K562 (cell line): ENCODE measurements at regions not wholly inside any gene's neighbourhood (a gene's known extent, or its start where the extent isn't known, plus 50 kb on each side); places are given as distances from the start of the nearest gene placed in this dataset.

Experiments
- ATAC-seq: fragments of 200-7000 bp; cut with Tn5 transposase; 3 replicates; pipeline ENCODE4 v1.9.1; 2020; ENCODE audit warnings: moderate library complexity
- BruUV-seq: library from RNA; stranded (reverse); fragments of 400-500 nt; replicated peaks from 2 replicates; lab custom pipeline; 2021; lab: Mats Ljungman, UMichigan
- CTCF ChIA-PET: fragments of 300-600 bp; formaldehyde crosslinking; extraction: SDS; loops from one replicate; lab custom pipeline; 2021; ENCODE audit warnings: low intra/inter-chr PET ratio; lab: Yijun Ruan, JAX
- POLR2A ChIA-PET: fragments of 300-600, 350-650 bp; sonication (Branson Sonifier 250); formaldehyde crosslinking; extraction: SDS; loops from one replicate; lab custom pipeline; 2021; ENCODE audit warnings: antibody characterized with exemption, inconsistent platforms; lab: Yijun Ruan, JAX
- DNase-seq, 4 experiments: peaks; one replicate each; pipeline versions ENCODE4 v3.0.0 to v3.0.0-alpha.2; 2011 to 2018; ENCODE audit warnings: low spot score in 3 of 4, mixed read lengths in 3 of 4; ENCODE audit errors: extremely low read depth in 1 of 4
- FAIRE-seq: peaks from 2 replicates; lab custom pipeline; 2011; peaks lifted over from hg19 to GRCh38; lab: Jason Lieb, UNC
- H2AFZ ChIP-seq: 2 replicates; pipeline ENCODE4 v1.6.0; 2011; ENCODE audit warnings: low read depth, low read length, control low read depth, inconsistent platforms
- H3K27ac ChIP-seq: fragments of 200-600 bp; 3 replicates; pipeline ENCODE4 v1.8.0; 2011; ENCODE audit warnings: low read depth, mild to moderate bottlenecking, control low read depth, inconsistent platforms, low read length, moderate library complexity, mixed read lengths; ENCODE audit errors: extremely low read depth
- H3K27me3 ChIP-seq, 2 experiments: fragments of 300-600 bp in 1 of 2; 2 replicates in 1 of 2; 3 replicates in 1 of 2; pipeline versions ENCODE4 v1.6.0 to v1.8.0; 2011; ENCODE audit warnings: inconsistent platforms in 2 of 2, low read length in 2 of 2, mild to moderate bottlenecking in 1 of 2, mixed read lengths in 1 of 2, moderate library complexity in 1 of 2; ENCODE audit not compliant: control insufficient read depth in 2 of 2, insufficient read depth in 2 of 2
- H3K36me3 ChIP-seq: fragments of 300-600 bp; 3 replicates; pipeline ENCODE4 v1.8.0; 2011; ENCODE audit warnings: mild to moderate bottlenecking, low read length, inconsistent platforms; ENCODE audit not compliant: control insufficient read depth, insufficient read depth
- H3K4me1 ChIP-seq, 2 experiments: fragments of 200-600 bp in 1 of 2; replicated peaks in 1 of 2; 2 replicates in 1 of 2; 3 replicates in 1 of 2; pipeline versions ENCODE4 v1.5.1 to v1.8.0; 2011; ENCODE audit warnings: inconsistent platforms in 2 of 2, low read length in 2 of 2, mild to moderate bottlenecking in 1 of 2, mixed read lengths in 1 of 2, moderate library complexity in 1 of 2; ENCODE audit not compliant: control insufficient read depth in 2 of 2, insufficient read depth in 2 of 2
- H3K4me2 ChIP-seq: 2 replicates; pipeline ENCODE4 v1.6.1; 2011; ENCODE audit warnings: low read length, control low read depth, inconsistent platforms, mixed read lengths; ENCODE audit not compliant: insufficient read depth
- H3K4me3 ChIP-seq: fragments of 200-600 bp; sonication (generic), shearing (Covaris generic); 2 replicates; pipeline ENCODE4 v1.5.1; 2016; ENCODE audit warnings: control low read depth, inconsistent platforms
- H3K79me2 ChIP-seq: fragments of 200-600 bp; 3 replicates; pipeline ENCODE4 v1.8.0; 2011; ENCODE audit warnings: low read length, inconsistent platforms; ENCODE audit not compliant: control insufficient read depth, insufficient read depth
- H3K9ac ChIP-seq, 2 experiments: 2 replicates each; pipeline versions ENCODE4 v1.6.0 to v1.6.1; 2011; ENCODE audit warnings: low read depth in 2 of 2, low read length in 2 of 2, control low read depth in 1 of 2, inconsistent platforms in 1 of 2, mild to moderate bottlenecking in 1 of 2, mixed read lengths in 1 of 2; ENCODE audit not compliant: insufficient read depth in 1 of 2
- H3K9me1 ChIP-seq: one replicate; pipeline ENCODE4 v1.6.0; 2011; ENCODE audit warnings: inconsistent platforms, mild to moderate bottlenecking, low read length, moderate library complexity; ENCODE audit not compliant: control insufficient read depth, insufficient read depth
- H3K9me3 ChIP-seq: replicated peaks from 2 replicates; pipeline ENCODE4 v1.5.1; 2011; ENCODE audit warnings: low read depth, low read length, inconsistent platforms; ENCODE audit not compliant: control insufficient read depth, insufficient read depth
- H4K20me1 ChIP-seq: replicated peaks from 2 replicates; pipeline ENCODE4 v1.6.1; 2011; ENCODE audit warnings: low read length, inconsistent platforms, mixed read lengths; ENCODE audit not compliant: control insufficient read depth, insufficient read depth
- ATF1 ChIP-seq, 2 experiments: fragments of 450-650 bp in 1 of 2; IDR thresholded peaks; 2 replicates each; pipeline ENCODE4 v1.6.1; 2016; ENCODE audit warnings: missing compliant biosample characterization in 1 of 2, missing genetic modification characterization in 1 of 2
- CBX8 ChIP-seq: fragments of 200-600 bp; sonication (generic); IDR thresholded peaks from 2 replicates; pipeline ENCODE4 v1.6.1; 2012; ENCODE audit warnings: borderline replicate concordance, mixed run types, low read depth, mild to moderate bottlenecking, moderate library complexity, mixed read lengths, low read length, control low read depth, inconsistent platforms; ENCODE audit not compliant: poor library complexity, severe bottlenecking; ENCODE audit errors: extremely low read depth
- CEBPB ChIP-seq: fragments of 450-650 bp; IDR thresholded peaks from 2 replicates; pipeline ENCODE4 v1.6.1; 2016; ENCODE audit warnings: missing genetic modification characterization, missing compliant biosample characterization
- EHMT2 ChIP-seq: fragments of 450-650 bp; IDR thresholded peaks from 2 replicates; pipeline ENCODE4 v1.6.1; 2018; ENCODE audit warnings: antibody characterized with exemption
- HNRNPUL1 ChIP-seq: fragments of 200-400 bp; formaldehyde crosslinking; IDR thresholded peaks from 2 replicates; pipeline ENCODE4 v1.6.1; 2017; ENCODE audit warnings: low read length
- NKRF ChIP-seq: fragments of 450-650 bp; IDR thresholded peaks from 2 replicates; pipeline ENCODE4 v1.6.1; 2016; ENCODE audit warnings: borderline replicate concordance
- RAD51 ChIP-seq: fragments of 450-650 bp; IDR thresholded peaks from 2 replicates; pipeline ENCODE4 v1.7.1; 2016; ENCODE audit warnings: low read depth, mild to moderate bottlenecking, borderline replicate concordance
- SIN3B ChIP-seq: fragments of 450-650 bp; IDR thresholded peaks from 2 replicates; pipeline ENCODE4 v1.6.1; 2017; ENCODE audit warnings: low read depth, mild to moderate bottlenecking, moderate library complexity
- ZHX1 ChIP-seq: fragments of 150-350 bp; conservative IDR thresholded peaks from 2 replicates; pipeline ENCODE4 v1.6.1; 2014; ENCODE audit warnings: low read length
- ZNF134 ChIP-seq: fragments of 250-450 bp; sonication (Bioruptor Pico); conservative IDR thresholded peaks from 2 replicates; pipeline ENCODE4 v1.4.0; 2020
- WGBS: fragments of 100-300 bp; shearing (Covaris generic); methylation state at CpG from one replicate; pipeline ENCODE4 v1.1.6; 2016; ENCODE audit warnings: low coverage, mixed read lengths; ENCODE audit not compliant: insufficient coverage; ENCODE audit errors: missing lambda C conversion rate; 5-methylcytosine and 5-hydroxymethylcytosine counted together
- in situ Hi-C: fragments of 300-500 bp; cut with MboI; formaldehyde crosslinking; loops from 4 replicates; pipeline ENCODE4 v1.15.0; 2018; ENCODE audit warnings: inconsistent platforms, mixed read lengths
- intact Hi-C: fragments of 100-400 bp; cut with micrococcal nuclease; formaldehyde crosslinking; loops from 2 replicates; pipeline ENCODE4 v1.14.2; 2022

GRCh38 chr17:13157656-13158055, 139.8 kb upstream of the ELAC2 start:
- FAIRE-seq (no peak), ATAC-seq (no peak), DNase-seq (no peak)
- POLR2A ChIA-PET = no interaction called here
- no TSS peak for BruUV-seq
- intact Hi-C loops = no loop called here
- Histone ChIP-seq H3K4me2 (no peak overlapping the region), H2AFZ (no peak overlapping the region), H4K20me1 (no peaks in the 10 kb centered on the region), H3K4me1 (no peaks in the 10 kb centered on the region), H3K27me3 (no peaks in the 10 kb centered on the region), H3K9me1 (no peaks in the 10 kb centered on the region), H3K79me2 (no peaks in the 10 kb centered on the region), H3K36me3 (no peaks in the 10 kb centered on the region), H3K9ac (no peak overlapping the region), H3K27ac (no peak overlapping the region), H3K9me3 (no peaks in the 10 kb centered on the region), H3K4me3 (no peak overlapping the region)
- TF ChIP-seq ZNF134 (no peak), NKRF (no peak), ATF1 (CRISPR knock-in tag; IDR thresholded peaks at IDR 0.05) (no peak), ATF1 (tag; IDR thresholded peaks at IDR 0.05) (no peak), RAD51 (no peak), EHMT2 (no peak), ZHX1 (no peak), CEBPB (tag) (no peak), HNRNPUL1 (no peak), SIN3B (no peak), CBX8 (no peak)
- WGBS = 0% methylated on average over 3 of the region's 5 CpGs
- in situ Hi-C loops = no loop called here
- CTCF ChIA-PET = no interaction called here
